Lung (tissue), 11 donors: ENCODE measurements at regions not wholly inside any gene's neighbourhood (a gene's known extent, or its start where the extent isn't known, plus 50 kb on each side); places are given as distances from the start of the nearest gene placed in this dataset.

Experiments used
- ATAC-seq: fragments of 200-7000 bp; cut with Tn5 transposase; one replicate; pipeline ENCODE4 v1.9.1; 2020; ENCODE audit warnings: moderate number of reproducible peaks; ENCODE audit not compliant: insufficient read depth, low FRiP score
- DNase-seq, 3 donors: peaks; one replicate each; pipeline ENCODE4 v3.0.0-alpha.2; 2013 to 2017
- H3K27ac ChIP-seq, 2 donors: one replicate each; pipeline ENCODE4 v1.5.1; 2013; ENCODE audit warnings: mild to moderate bottlenecking in 2 of 2, moderate library complexity in 2 of 2, control low read depth in 1 of 2, inconsistent platforms in 1 of 2, low read depth in 1 of 2, low read length in 1 of 2
- H3K27me3 ChIP-seq, 3 donors: one replicate each; pipeline ENCODE4 v1.5.1; 2013; ENCODE audit warnings: low read length in 2 of 3; ENCODE audit not compliant: control insufficient read depth in 3 of 3, insufficient read depth in 3 of 3
- H3K36me3 ChIP-seq, 4 donors: one replicate each; pipeline ENCODE4 v1.5.1; 2013; ENCODE audit warnings: low read length in 4 of 4, mild to moderate bottlenecking in 1 of 4, moderate library complexity in 1 of 4; ENCODE audit not compliant: control insufficient read depth in 4 of 4, insufficient read depth in 4 of 4
- H3K4me1 ChIP-seq, 5 donors: one replicate each; pipeline ENCODE4 v1.5.1; 2013; ENCODE audit warnings: low read length in 5 of 5, mild to moderate bottlenecking in 2 of 5, moderate library complexity in 1 of 5; ENCODE audit not compliant: control insufficient read depth in 5 of 5, insufficient read depth in 5 of 5
- H3K4me3 ChIP-seq: one replicate; pipeline ENCODE4 v1.5.1; 2013; ENCODE audit warnings: mild to moderate bottlenecking, control low read depth, moderate library complexity
- H3K9ac ChIP-seq, 2 donors: one replicate each; pipeline ENCODE4 v1.5.1; 2013; ENCODE audit warnings: low read length in 2 of 2, control low read depth in 1 of 2; ENCODE audit not compliant: insufficient read depth in 1 of 2
- H3K9me3 ChIP-seq, 4 donors: one replicate each; pipeline ENCODE4 v1.5.1; 2013; ENCODE audit warnings: low read length in 3 of 4, mild to moderate bottlenecking in 1 of 4, moderate library complexity in 1 of 4; ENCODE audit not compliant: control insufficient read depth in 4 of 4, insufficient read depth in 3 of 4
- CTCF ChIP-seq: IDR thresholded peaks from 2 replicates; pipeline ENCODE4 v1.5.1; 2012; ENCODE audit warnings: mild to moderate bottlenecking; ENCODE audit errors: control extremely low read depth, extremely low read depth
- WGBS, 2 donors: extraction: QIAGEN DNeasy Blood & Tissue Kit; methylation state at CpG; one replicate each; pipeline ENCODE4 v1.1.7; 2013; 5-methylcytosine and 5-hydroxymethylcytosine counted together
- donor health status: control.
- donor health status: control.
- donor health status: Bipolar disorder and iron deficiency.
- donor health status: healthy.
- donor health status: DM: yes; HTN: yes; CAD: no.

GRCh38 chr6:139439349-139439748, 64.9 kb upstream of the CITED2 start:
- Histone ChIP-seq H3K27ac (no peak overlapping the region), H3K27me3 (no peaks in the 10 kb centered on the region), H3K4me3 (no peak overlapping the region), H3K36me3 (no peaks in the 10 kb centered on the region), H3K4me1 (peaks cover 0 to 11% (median 0%) of the 10 kb centered on the region in 5 donors), H3K9ac (no peak overlapping the region), H3K9me3 (peaks cover 0 to 2% (median 0%) of the 10 kb centered on the region in 4 donors)
- peak in 1 of 3 donors; percentile 39 for DNase-seq
- WGBS, 2 donors, result 35 to 48% methylated on average over 6 of the region's 6 CpGs
- TF ChIP-seq CTCF, result no peak
- ATAC-seq, result no peak

- Histone ChIP-seq H3K9me3 (peaks cover 0 to 2% (median 0%) of the 10 kb centered on the region in 4 donors), H3K9ac (no peak overlapping the region), H3K27ac (no peak overlapping the region), H3K4me3 (no peak overlapping the region), H3K36me3 (no peaks in the 10 kb centered on the region), H3K27me3 (no peaks in the 10 kb centered on the region), H3K4me1 (peaks cover 0 to 11% (median 0%) of the 10 kb centered on the region in 5 donors)
- TF ChIP-seq CTCF, result no peak
- 93 to 94% methylated on average over 5 of the region's 5 CpGs for WGBS, 2 donors
- DNase-seq (no peak), ATAC-seq (no peak)
These were observed 64.3 kb upstream of the CITED2 start for GRCh38 chr6:139438775-139439174.

GRCh38 chr6:139436957-139437348, 62.5 kb upstream of the CITED2 start:
- 93 to 98% methylated on average over 3 of the region's 3 CpGs for WGBS, 2 donors
- H3K27ac ChIP-seq, result no peak overlapping the region

More at GRCh38 chr6:139436957-139437348, 62.5 kb upstream of the CITED2 start:
- H3K4me3 ChIP-seq, result no peak overlapping the region
- TF ChIP-seq CTCF, result no peak
- DNase-seq (no peak), ATAC-seq (no peak)
- peaks cover 0 to 2% (median 0%) of the 10 kb centered on the region in 4 donors for H3K9me3 ChIP-seq
- peaks cover 0 to 11% (median 0%) of the 10 kb centered on the region in 5 donors for H3K4me1 ChIP-seq
- no peak overlapping the region for H3K9ac ChIP-seq
- H3K27me3 ChIP-seq, result no peaks in the 10 kb centered on the region
- no peaks in the 10 kb centered on the region for H3K36me3 ChIP-seq
